GM23338 (cell line): ENCODE measurements at regions not wholly inside any gene's neighbourhood (a gene's known extent, or its start where the extent isn't known, plus 50 kb on each side); places are given as distances from the start of the nearest gene placed in this dataset.
A peak's percentile ranks its signal among the peaks of the same experiment; 100 is the strongest.

Experiments used
- ATAC-seq: fragments of 200-7000 bp; cut with Tn5 transposase; 3 replicates; pipeline ENCODE4 v1.9.1; 2020
- DNase-seq: peaks from one replicate; pipeline ENCODE4 v3.0.0-alpha.2; 2015; ENCODE audit warnings: low spot score
- H2AFZ ChIP-seq: fragments of 200-600 bp; sonication (generic); 2 replicates; pipeline ENCODE4 v1.8.0; 2016; ENCODE audit warnings: antibody characterized with exemption, mild to moderate bottlenecking, moderate library complexity
- H3F3A ChIP-seq: fragments of 200-600 bp; sonication (generic); replicated peaks from 2 replicates; pipeline ENCODE4 v1.8.0; 2017; ENCODE audit warnings: antibody characterized with exemption, mixed run types, low read depth
- H3K27ac ChIP-seq: fragments of 200-600 bp; sonication (generic); 2 replicates; pipeline ENCODE4 v1.6.1; 2016; ENCODE audit warnings: low read depth
- H3K27me3 ChIP-seq: fragments of 200-600 bp; sonication (generic); 2 replicates; pipeline ENCODE4 v1.8.0; 2016; ENCODE audit warnings: mild to moderate bottlenecking, mixed run types, moderate library complexity; ENCODE audit not compliant: insufficient read depth
- H3K36me3 ChIP-seq: fragments of 200-600 bp; sonication (generic); 2 replicates; pipeline ENCODE4 v1.8.0; 2016; ENCODE audit warnings: mild to moderate bottlenecking; ENCODE audit not compliant: insufficient read depth
- H3K4me1 ChIP-seq: fragments of 200-600 bp; sonication (generic); 2 replicates; pipeline ENCODE4 v1.8.0; 2016; ENCODE audit warnings: mild to moderate bottlenecking, moderate library complexity; ENCODE audit not compliant: insufficient read depth
- H3K4me2 ChIP-seq: fragments of 200-600 bp; sonication (generic); 2 replicates; pipeline ENCODE4 v1.7.1; 2017; ENCODE audit warnings: mixed run types
- H3K4me3 ChIP-seq: fragments of 200-600 bp; sonication (generic); 2 replicates; pipeline ENCODE4 v1.6.1; 2016; ENCODE audit warnings: mixed run types
- H3K79me2 ChIP-seq: fragments of 200-600 bp; sonication (generic); replicated peaks from 2 replicates; pipeline ENCODE4 v1.8.0; 2017; ENCODE audit warnings: mild to moderate bottlenecking; ENCODE audit not compliant: insufficient read depth
- H3K9me2 ChIP-seq: fragments of 200-600 bp; sonication (generic); 2 replicates; pipeline ENCODE4 v1.8.0; 2017; ENCODE audit not compliant: insufficient read depth
- H4K20me1 ChIP-seq: fragments of 200-600 bp; sonication (generic); replicated peaks from 2 replicates; pipeline ENCODE4 v1.8.0; 2017; ENCODE audit warnings: mild to moderate bottlenecking; ENCODE audit not compliant: insufficient read depth
- H3K27ac Mint-ChIP-seq: 2 replicates; pipeline ENCODE4 v1.8.0; 2020; ENCODE audit warnings: inconsistent platforms, mild to moderate bottlenecking, moderate library complexity, mixed read lengths
- H3K27me3 Mint-ChIP-seq: 3 replicates; pipeline ENCODE4 v1.8.0; 2022; ENCODE audit warnings: low read depth, mild to moderate bottlenecking, moderate library complexity, mixed read lengths, inconsistent platforms; ENCODE audit not compliant: insufficient read depth, poor library complexity
- H3K36me3 Mint-ChIP-seq: 3 replicates; pipeline ENCODE4 v1.8.0; 2021; ENCODE audit warnings: low read depth, mild to moderate bottlenecking, inconsistent platforms, moderate library complexity, mixed read lengths
- H3K4me1 Mint-ChIP-seq: 3 replicates; pipeline ENCODE4 v1.8.0; 2020; ENCODE audit warnings: mild to moderate bottlenecking, inconsistent platforms, mixed read lengths
- H3K4me3 Mint-ChIP-seq: 3 replicates; pipeline ENCODE4 v1.8.0; 2021; ENCODE audit warnings: moderate library complexity, mild to moderate bottlenecking, inconsistent platforms, mixed read lengths
- H3K9me3 Mint-ChIP-seq: 3 replicates; pipeline ENCODE4 v1.8.0; 2020; ENCODE audit warnings: moderate library complexity, mild to moderate bottlenecking, inconsistent platforms, mixed read lengths
- CREB1 ChIP-seq: fragments of 250-450 bp; sonication (Bioruptor Pico); IDR thresholded peaks from 2 replicates; pipeline ENCODE4 v1.5.0; 2020; ENCODE audit warnings: low read depth, mild to moderate bottlenecking, moderate library complexity
- ETS1 ChIP-seq: IDR thresholded peaks from 2 replicates; pipeline ENCODE4 v1.6.1; 2016; ENCODE audit warnings: antibody characterized with exemption
- EZH2phosphoT487 ChIP-seq: fragments of 200-600 bp; sonication (generic); IDR thresholded peaks from one replicate; pipeline ENCODE4 v1.8.1; 2018; ENCODE audit warnings: antibody characterized with exemption; ENCODE audit not compliant: unreplicated experiment
- JUNB ChIP-seq: IDR thresholded peaks from one replicate; pipeline ENCODE4 v1.6.1; 2016; ENCODE audit warnings: antibody characterized with exemption; ENCODE audit not compliant: unreplicated experiment
- POLR2AphosphoS5 ChIP-seq: IDR thresholded peaks from 2 replicates; pipeline ENCODE4 v1.6.1; 2016; ENCODE audit warnings: antibody characterized with exemption, low read depth
- ZNF331 ChIP-seq: fragments of 250-450 bp; sonication (Bioruptor Pico); IDR thresholded peaks from 2 replicates; pipeline ENCODE4 v1.5.0; 2020; ENCODE audit warnings: low read depth, mild to moderate bottlenecking, moderate library complexity
- TF ChIP-seq, protein P1 (sequence below): fragments of 250-450 bp; sonication (Bioruptor Pico); IDR thresholded peaks from 2 replicates; pipeline ENCODE4 v1.5.0; 2020; ENCODE audit warnings: mild to moderate bottlenecking, moderate library complexity

DNA sequence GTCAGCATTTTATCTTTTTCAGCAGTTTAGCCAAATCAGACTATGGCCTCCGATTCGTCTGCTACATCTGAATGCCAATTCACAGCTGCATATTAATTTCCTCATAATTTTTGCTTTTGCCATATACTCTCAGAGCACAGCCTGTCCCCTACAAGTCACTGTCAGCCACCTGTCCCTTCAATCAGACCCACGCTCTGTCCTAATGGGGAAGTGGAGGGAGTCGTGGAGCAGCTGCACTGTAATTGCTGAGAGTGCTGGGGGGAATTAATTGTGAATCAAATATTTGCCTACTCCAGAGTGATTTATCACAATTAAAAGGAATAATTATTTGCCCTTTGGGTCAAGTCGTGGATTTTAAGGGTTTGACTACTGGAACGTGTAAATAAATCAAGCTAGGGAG lies 75.5 kb downstream of the EBLN2 start (continued):
- TF ChIP-seq POLR2AphosphoS5 (no peak), JUNB (no peak), EZH2phosphoT487 (no peak), ZNF331 (CRISPR knock-in tag) (no peak), CREB1 (CRISPR knock-in tag) (no peak)
- TF ChIP-seq, protein P1, sequence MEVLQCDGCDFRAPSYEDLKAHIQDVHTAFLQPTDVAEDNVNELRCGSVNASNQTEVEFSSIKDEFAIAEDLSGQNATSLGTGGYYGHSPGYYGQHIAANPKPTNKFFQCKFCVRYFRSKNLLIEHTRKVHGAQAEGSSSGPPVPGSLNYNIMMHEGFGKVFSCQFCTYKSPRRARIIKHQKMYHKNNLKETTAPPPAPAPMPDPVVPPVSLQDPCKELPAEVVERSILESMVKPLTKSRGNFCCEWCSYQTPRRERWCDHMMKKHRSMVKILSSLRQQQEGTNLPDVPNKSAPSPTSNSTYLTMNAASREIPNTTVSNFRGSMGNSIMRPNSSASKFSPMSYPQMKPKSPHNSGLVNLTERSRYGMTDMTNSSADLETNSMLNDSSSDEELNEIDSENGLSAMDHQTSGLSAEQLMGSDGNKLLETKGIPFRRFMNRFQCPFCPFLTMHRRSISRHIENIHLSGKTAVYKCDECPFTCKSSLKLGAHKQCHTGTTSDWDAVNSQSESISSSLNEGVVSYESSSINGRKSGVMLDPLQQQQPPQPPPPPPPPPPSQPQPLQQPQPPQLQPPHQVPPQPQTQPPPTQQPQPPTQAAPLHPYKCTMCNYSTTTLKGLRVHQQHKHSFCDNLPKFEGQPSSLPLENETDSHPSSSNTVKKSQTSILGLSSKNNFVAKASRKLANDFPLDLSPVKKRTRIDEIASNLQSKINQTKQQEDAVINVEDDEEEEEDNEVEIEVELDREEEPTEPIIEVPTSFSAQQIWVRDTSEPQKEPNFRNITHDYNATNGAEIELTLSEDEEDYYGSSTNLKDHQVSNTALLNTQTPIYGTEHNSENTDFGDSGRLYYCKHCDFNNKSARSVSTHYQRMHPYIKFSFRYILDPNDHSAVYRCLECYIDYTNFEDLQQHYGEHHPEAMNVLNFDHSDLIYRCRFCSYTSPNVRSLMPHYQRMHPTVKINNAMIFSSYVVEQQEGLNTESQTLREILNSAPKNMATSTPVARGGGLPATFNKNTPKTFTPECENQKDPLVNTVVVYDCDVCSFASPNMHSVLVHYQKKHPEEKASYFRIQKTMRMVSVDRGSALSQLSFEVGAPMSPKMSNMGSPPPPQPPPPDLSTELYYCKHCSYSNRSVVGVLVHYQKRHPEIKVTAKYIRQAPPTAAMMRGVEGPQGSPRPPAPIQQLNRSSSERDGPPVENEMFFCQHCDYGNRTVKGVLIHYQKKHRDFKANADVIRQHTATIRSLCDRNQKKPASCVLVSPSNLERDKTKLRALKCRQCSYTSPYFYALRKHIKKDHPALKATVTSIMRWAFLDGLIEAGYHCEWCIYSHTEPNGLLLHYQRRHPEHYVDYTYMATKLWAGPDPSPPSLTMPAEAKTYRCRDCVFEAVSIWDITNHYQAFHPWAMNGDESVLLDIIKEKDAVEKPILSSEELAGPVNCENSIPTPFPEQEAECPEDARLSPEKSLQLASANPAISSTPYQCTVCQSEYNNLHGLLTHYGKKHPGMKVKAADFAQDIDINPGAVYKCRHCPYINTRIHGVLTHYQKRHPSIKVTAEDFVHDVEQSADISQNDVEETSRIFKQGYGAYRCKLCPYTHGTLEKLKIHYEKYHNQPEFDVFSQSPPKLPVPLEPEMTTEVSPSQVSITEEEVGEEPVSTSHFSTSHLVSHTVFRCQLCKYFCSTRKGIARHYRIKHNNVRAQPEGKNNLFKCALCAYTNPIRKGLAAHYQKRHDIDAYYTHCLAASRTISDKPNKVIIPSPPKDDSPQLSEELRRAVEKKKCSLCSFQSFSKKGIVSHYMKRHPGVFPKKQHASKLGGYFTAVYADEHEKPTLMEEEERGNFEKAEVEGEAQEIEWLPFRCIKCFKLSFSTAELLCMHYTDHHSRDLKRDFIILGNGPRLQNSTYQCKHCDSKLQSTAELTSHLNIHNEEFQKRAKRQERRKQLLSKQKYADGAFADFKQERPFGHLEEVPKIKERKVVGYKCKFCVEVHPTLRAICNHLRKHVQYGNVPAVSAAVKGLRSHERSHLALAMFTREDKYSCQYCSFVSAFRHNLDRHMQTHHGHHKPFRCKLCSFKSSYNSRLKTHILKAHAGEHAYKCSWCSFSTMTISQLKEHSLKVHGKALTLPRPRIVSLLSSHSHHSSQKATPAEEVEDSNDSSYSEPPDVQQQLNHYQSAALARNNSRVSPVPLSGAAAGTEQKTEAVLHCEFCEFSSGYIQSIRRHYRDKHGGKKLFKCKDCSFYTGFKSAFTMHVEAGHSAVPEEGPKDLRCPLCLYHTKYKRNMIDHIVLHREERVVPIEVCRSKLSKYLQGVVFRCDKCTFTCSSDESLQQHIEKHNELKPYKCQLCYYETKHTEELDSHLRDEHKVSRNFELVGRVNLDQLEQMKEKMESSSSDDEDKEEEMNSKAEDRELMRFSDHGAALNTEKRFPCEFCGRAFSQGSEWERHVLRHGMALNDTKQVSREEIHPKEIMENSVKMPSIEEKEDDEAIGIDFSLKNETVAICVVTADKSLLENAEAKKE (CRISPR knock-in tag) = no peak

- no peak overlapping the region for H3K4me3 Mint-ChIP-seq
- H3K79me2 ChIP-seq = no peaks in the 10 kb centered on the region
- no peak overlapping the region for H3K27ac Mint-ChIP-seq
- DNase-seq (no peak), ATAC-seq (no peak)
- H3K4me1 ChIP-seq = no peaks in the 10 kb centered on the region
- H3K36me3 Mint-ChIP-seq = no peaks in the 10 kb centered on the region
- no peak overlapping the region for H3K4me2 ChIP-seq
- H3K9me3 Mint-ChIP-seq = no peaks in the 10 kb centered on the region
- no peaks in the 10 kb centered on the region for H3K27me3 ChIP-seq
- H3K9me2 ChIP-seq = peaks cover 3% of the 10 kb centered on the region; the same call in 1 of the 2 replicates
- no peaks in the 10 kb centered on the region for H3K36me3 ChIP-seq
- H4K20me1 ChIP-seq = no peaks in the 10 kb centered on the region
- H3K4me1 Mint-ChIP-seq = no peaks in the 10 kb centered on the region
- H3K4me3 ChIP-seq = no peak overlapping the region
- peak overlapping the region; percentile 69; the same call in 1 of the 2 replicates for H2AFZ ChIP-seq
- no peak overlapping the region for H3K27ac ChIP-seq
- no peaks in the 10 kb centered on the region for H3K27me3 Mint-ChIP-seq
- H3F3A ChIP-seq = no peaks in the 10 kb centered on the region
- TF ChIP-seq CREB1 (CRISPR knock-in tag) (no peak), ETS1 (no peak)
- TF ChIP-seq, protein P1 (CRISPR knock-in tag) = no peak
These were observed 76.4 kb downstream of the EBLN2 start for GRCh38 chr3:73137736-73138403.
